Stimulated activated effector memory CD8-positive, alpha-beta T cell treated with anti-CD3 and anti-CD28 coated beads, Interleukin-12 subunit alpha, Interleukin-12 subunit beta, amount 100 ng/mL, for 72 hours (primary cell): ENCODE measurements at regions not wholly inside any gene's neighbourhood (a gene's known extent, or its start where the extent isn't known, plus 50 kb on each side); places are given as distances from the start of the nearest gene placed in this dataset.

Experiments
- ATAC-seq: fragments of 150-1000 bp; cut with Tn5 transposase; 2 replicates; pipeline ENCODE4 v1.10.0; 2021
- DNase-seq, 2 donors: peaks; one replicate each; pipeline ENCODE4 v3.0.0; 2021 to 2022; ENCODE audit warnings: low spot score in 2 of 2
- H3K27ac Mint-ChIP-seq: one replicate; pipeline ENCODE4 v1.8.0; 2022; ENCODE audit warnings: mild to moderate bottlenecking, mixed read lengths
- H3K36me3 Mint-ChIP-seq: one replicate; pipeline ENCODE4 v1.8.0; 2022; ENCODE audit warnings: mild to moderate bottlenecking, mixed read lengths
- H3K4me1 Mint-ChIP-seq: one replicate; pipeline ENCODE4 v1.8.0; 2022; ENCODE audit warnings: mixed read lengths
- H3K4me3 Mint-ChIP-seq: one replicate; pipeline ENCODE4 v1.8.0; 2022; ENCODE audit warnings: mild to moderate bottlenecking, mixed read lengths
- H3K9me3 Mint-ChIP-seq: one replicate; pipeline ENCODE4 v1.8.0; 2022; ENCODE audit warnings: mixed read lengths

DNA sequence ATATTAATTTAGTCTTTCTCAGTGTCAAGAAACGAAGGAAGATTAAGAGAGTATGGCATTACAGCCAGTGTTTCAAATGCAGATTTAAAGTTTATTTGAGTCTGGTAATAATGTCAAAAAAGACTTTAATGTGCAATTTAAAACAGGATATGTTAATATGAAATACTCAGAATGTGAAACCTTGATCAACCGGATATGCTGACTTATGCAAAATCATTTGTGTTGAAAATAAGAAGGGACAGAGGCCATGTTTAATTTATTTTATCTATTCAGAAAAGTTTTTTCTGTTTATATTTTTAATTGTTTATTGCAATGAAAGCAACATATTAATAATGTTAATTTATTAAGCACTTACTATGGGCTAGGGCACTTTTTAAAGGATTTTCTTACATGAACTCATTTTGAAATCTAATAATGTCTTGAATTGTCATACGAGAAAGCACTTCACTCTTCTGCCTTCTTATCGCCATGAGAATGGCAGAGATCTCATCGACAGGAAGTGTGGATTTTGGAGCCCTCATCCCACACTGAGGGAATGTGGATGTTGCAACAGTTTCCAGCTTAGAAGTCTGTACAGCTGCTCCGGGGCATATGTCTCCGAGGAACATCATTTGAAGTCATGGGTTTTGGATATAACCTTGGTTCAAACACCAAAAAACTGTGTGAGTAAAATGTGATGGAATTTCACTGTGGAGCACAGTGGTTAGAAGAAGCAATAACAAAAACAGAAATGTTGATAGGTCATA lies 1410.4 kb downstream of the EPHA7 start:
- ATAC-seq (no peak), DNase-seq (no peak)
- no peak overlapping the region for H3K4me3 Mint-ChIP-seq
- no peaks in the 10 kb centered on the region for H3K36me3 Mint-ChIP-seq
- H3K9me3 Mint-ChIP-seq = peaks cover 16% of the 10 kb centered on the region
- no peaks in the 10 kb centered on the region for H3K4me1 Mint-ChIP-seq
- H3K27ac Mint-ChIP-seq = no peak overlapping the region

DNA sequence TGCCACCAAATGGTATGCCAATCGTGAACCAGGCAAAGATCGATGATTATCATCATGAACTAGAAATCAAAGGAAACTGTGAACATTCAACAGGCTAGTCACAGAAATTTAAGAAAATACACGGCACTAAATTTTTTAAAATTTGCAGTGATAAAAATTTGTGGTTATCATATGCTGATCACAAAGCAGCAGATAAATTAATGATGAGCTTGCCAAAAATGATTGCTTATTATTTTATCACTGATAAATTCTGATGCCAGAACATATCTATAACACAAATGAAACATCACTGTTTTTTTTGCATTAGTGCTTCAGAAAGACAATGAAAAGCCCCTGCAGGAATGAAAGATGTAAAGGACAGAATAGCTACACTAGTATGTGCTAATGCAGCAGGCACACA lies 1413.2 kb upstream of the MAP3K7 start:
- DNase-seq (no peak), ATAC-seq (no peak)
- H3K27ac Mint-ChIP-seq = no peak overlapping the region
- H3K9me3 Mint-ChIP-seq = peaks cover 16% of the 10 kb centered on the region
- H3K4me3 Mint-ChIP-seq = no peak overlapping the region
- no peaks in the 10 kb centered on the region for H3K4me1 Mint-ChIP-seq
- no peaks in the 10 kb centered on the region for H3K36me3 Mint-ChIP-seq

DNA sequence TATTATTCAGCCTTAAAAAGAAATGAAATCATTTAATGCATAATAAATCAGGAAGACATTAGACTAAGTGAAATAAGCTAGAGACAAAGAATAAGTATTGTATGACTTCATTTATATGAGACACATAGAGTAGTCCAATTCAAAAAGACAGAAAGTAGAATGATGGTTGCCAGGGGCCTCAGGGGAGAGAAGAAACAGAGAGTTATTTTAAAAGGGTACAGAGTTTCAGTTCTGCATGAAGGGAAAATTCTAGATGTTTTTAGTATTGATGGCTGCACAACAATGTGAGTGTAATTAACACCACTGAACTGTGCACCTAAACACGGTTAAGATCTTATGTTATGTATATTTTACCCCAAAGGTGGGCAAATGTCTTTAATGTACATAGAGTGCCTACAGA lies 1407.9 kb upstream of the MAP3K7 start:
- no peak overlapping the region for H3K4me3 Mint-ChIP-seq
- no peak overlapping the region for H3K27ac Mint-ChIP-seq

DNA sequence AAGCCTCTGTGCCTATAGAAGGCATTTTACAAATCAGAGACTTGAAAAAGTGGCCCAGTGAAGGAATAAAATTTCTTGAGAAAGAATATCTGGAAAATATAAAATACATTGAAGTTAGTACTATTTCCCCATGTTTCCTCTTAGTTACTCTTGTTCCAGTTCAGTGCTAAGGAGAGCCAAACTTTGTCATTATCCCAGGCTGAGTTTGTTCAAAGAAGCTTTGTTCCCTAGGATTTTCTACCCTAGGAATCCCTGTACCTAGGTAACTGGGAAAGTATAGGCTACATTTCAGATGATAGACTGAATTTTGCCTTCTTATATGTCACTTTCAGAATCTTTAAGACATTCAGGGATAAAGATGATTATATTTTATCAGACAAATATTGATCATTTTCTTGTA lies 1395.7 kb upstream of the MAP3K7 start:
- H3K9me3 Mint-ChIP-seq = peaks cover 6% of the 10 kb centered on the region
- no peak overlapping the region for H3K4me3 Mint-ChIP-seq
- DNase-seq (no peak), ATAC-seq (no peak)
- H3K4me1 Mint-ChIP-seq = no peaks in the 10 kb centered on the region
- no peak overlapping the region for H3K27ac Mint-ChIP-seq
- no peaks in the 10 kb centered on the region for H3K36me3 Mint-ChIP-seq

More for the DNA sequence above, 1407.9 kb upstream of the MAP3K7 start:
- no peak for ATAC-seq
- DNase-seq = no peak
- no peaks in the 10 kb centered on the region for H3K4me1 Mint-ChIP-seq
- no peaks in the 10 kb centered on the region for H3K36me3 Mint-ChIP-seq
- peaks cover 19% of the 10 kb centered on the region for H3K9me3 Mint-ChIP-seq

DNA sequence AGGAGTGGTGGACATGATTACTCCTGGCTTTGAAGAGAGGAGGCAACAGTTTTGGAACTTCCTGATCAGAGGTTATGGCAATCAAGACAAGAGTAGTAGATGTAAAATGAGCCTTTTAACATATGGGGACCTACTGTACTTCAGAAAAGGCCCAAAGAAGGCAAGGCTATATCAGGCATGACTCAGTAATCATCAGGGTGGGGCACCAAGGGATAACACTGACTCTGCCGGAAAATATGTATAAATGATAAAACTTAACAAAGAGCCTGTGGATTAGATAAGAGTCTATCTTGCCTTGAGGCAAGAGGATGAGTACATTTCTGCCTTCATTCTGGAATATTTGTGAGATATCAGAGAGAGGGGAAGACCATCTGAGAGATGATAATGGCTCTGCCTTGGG lies 1389.9 kb upstream of the MAP3K7 start:
- H3K36me3 Mint-ChIP-seq = no peaks in the 10 kb centered on the region
- H3K27ac Mint-ChIP-seq = no peak overlapping the region
- peaks cover 16% of the 10 kb centered on the region for H3K9me3 Mint-ChIP-seq
- DNase-seq = no peak
- no peak overlapping the region for H3K4me3 Mint-ChIP-seq
- no peak for ATAC-seq
- H3K4me1 Mint-ChIP-seq = no peaks in the 10 kb centered on the region

DNA sequence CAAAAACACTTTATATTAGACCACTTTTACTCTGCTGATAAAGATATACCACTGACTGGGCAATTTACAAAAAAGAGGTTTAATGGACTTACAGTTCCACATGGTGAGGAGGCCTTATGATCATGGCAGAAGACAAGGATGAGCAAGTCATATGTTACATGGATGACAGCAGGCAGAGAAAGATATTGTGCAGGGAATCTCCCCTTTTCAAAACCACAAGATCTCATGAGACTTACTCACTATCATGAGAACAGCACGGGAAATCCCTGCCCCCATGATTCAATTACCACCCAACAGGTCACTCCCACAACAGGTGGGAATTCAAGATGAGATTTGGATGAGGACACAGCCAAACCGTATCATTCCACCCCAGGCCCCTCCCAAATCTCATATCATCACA lies 1383.8 kb upstream of the MAP3K7 start:
- Mint-ChIP-seq H3K4me1 (no peaks in the 10 kb centered on the region), H3K9me3 (peaks cover 10% of the 10 kb centered on the region), H3K27ac (no peak overlapping the region), H3K4me3 (no peak overlapping the region), H3K36me3 (no peaks in the 10 kb centered on the region)
- DNase-seq = no peak
- ATAC-seq = no peak

DNA sequence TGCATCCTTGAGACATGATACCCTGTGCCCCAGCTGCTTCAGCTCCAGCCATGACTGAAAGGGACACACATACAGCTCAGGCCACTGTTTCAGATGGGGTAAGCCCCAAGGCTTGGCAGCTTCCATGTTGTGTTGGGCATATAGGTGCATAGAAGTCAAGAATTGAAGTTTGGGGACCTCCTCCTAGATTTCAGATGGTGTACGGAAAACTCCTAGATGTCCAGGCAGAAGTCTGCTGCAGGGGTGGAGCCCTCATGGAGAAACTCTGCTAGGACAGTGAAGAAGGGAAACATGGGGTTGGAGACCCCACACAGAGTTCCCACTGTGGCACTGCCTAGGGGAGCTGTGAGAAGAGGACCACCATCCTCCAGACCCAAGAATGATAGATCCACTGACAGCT lies 1379.0 kb upstream of the MAP3K7 start:
- Mint-ChIP-seq H3K27ac (no peak overlapping the region), H3K4me3 (no peak overlapping the region), H3K9me3 (peaks cover 13% of the 10 kb centered on the region), H3K36me3 (no peaks in the 10 kb centered on the region), H3K4me1 (no peaks in the 10 kb centered on the region)
- ATAC-seq (no peak), DNase-seq (no peak)

DNA sequence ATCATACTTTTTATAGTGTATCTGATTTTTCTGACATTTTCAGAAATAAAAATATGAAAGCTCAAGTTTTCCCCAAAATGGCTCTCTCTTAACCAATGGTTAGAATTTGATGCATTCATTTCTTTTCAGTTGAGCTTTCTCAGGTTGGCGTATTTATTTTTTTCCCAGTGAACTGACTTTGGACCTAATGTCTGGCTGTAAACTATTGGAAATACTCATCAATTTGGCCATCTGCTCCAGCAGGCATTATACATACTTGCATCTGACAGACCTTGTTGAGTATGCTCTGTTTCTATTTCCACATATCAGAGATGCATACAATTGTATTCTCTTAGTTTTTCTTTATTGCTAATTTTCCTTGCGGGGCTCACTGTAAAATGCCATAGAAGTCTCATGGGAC lies 1374.8 kb upstream of the MAP3K7 start:
- H3K9me3 Mint-ChIP-seq = peaks cover 10% of the 10 kb centered on the region
- DNase-seq (no peak), ATAC-seq (no peak)
- H3K36me3 Mint-ChIP-seq = no peaks in the 10 kb centered on the region
- no peaks in the 10 kb centered on the region for H3K4me1 Mint-ChIP-seq
- H3K27ac Mint-ChIP-seq = no peak overlapping the region
- H3K4me3 Mint-ChIP-seq = no peak overlapping the region

DNA sequence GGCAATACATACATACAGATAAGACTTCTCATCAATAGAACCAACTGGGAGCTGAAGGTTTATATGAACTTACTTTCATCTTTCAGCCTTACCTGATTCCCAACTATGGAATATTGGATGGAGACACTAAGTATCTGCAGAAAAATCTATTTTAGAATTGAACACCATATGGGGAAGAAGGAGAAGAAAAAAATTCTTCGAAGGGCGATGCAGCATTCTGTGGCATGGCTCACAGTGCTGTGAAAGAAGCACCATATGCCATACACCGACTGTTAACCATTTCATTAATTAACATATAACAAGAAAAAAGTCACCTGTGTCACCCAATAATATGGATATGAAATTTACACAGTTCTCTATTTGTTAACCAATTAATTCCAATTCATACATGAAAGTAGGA lies 1374.4 kb upstream of the MAP3K7 start:
- ATAC-seq = no peak
- H3K9me3 Mint-ChIP-seq = peaks cover 10% of the 10 kb centered on the region
- H3K4me1 Mint-ChIP-seq = no peaks in the 10 kb centered on the region
- H3K27ac Mint-ChIP-seq = no peak overlapping the region
- H3K36me3 Mint-ChIP-seq = no peaks in the 10 kb centered on the region
- no peak for DNase-seq
- H3K4me3 Mint-ChIP-seq = no peak overlapping the region

DNA sequence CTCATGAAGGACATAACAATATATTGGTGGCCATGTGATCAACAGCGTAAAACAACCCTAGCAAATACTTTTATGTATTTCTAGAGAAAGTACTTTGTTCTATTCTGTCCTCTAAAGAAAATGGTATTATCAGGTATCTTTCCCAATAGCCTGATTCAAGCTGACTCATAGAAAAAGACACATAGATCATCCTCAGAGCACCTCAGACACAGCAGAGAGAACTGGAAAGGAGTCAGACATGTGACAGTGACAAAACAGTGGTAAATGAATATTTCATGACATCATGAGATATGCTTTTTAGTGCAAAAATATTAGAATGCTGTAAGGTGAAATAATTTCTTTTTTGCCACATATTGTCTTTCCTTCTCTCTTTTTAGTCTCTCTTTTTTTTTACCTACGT lies 1355.0 kb upstream of the MAP3K7 start:
- ATAC-seq (no peak), DNase-seq (no peak)
- Mint-ChIP-seq H3K27ac (no peak overlapping the region), H3K36me3 (no peaks in the 10 kb centered on the region), H3K4me3 (no peak overlapping the region), H3K9me3 (peaks cover 16% of the 10 kb centered on the region), H3K4me1 (no peaks in the 10 kb centered on the region)

DNA sequence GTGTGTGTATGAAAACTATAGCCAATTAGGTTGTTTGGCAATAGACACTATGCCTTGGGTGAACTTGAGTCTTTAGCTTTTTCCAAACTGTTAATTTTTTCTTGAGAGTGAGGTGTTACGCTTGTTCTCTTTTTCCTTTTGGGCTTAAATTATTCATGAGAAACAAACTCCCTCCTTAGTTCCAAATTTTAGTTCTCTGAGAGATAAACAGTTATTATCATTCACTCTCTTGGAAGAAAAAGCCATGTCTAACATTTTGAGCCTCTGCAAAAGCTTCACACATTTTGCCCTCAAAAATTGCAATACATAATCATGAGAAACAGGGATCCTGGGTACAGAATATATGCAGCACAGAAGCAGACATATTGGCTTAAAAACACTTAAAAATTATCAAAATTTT lies 1353.9 kb upstream of the MAP3K7 start:
- no peak overlapping the region for H3K4me3 Mint-ChIP-seq
- ATAC-seq (no peak), DNase-seq (no peak)
- H3K4me1 Mint-ChIP-seq = no peaks in the 10 kb centered on the region
- H3K36me3 Mint-ChIP-seq = no peaks in the 10 kb centered on the region
- peaks cover 15% of the 10 kb centered on the region for H3K9me3 Mint-ChIP-seq
- no peak overlapping the region for H3K27ac Mint-ChIP-seq

DNA sequence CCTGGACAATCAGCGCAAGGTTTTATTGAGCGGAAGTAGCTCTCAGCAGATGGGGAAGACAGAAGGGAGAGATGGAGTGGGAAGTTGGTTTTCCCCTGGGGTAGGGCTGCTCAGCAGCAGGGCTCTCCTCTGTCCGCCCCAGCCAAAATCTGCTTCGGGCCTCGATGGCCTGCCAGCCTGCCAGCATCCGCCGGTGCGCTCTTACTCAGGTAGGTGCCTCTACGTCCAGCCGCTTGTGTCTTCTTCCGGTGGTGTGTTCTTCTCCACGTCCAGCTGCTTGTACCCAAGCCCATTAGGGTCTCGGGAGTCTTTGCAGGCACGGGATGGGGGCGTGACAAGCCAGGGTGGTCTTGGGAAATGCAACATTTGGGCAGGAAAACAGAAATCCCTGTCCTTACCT lies 1340.0 kb upstream of the MAP3K7 start:
- ATAC-seq (no peak), DNase-seq (no peak)
- peaks cover 19% of the 10 kb centered on the region for H3K9me3 Mint-ChIP-seq
- H3K4me1 Mint-ChIP-seq = no peaks in the 10 kb centered on the region
- H3K36me3 Mint-ChIP-seq = no peaks in the 10 kb centered on the region
- H3K27ac Mint-ChIP-seq = no peak overlapping the region
- no peak overlapping the region for H3K4me3 Mint-ChIP-seq

DNA sequence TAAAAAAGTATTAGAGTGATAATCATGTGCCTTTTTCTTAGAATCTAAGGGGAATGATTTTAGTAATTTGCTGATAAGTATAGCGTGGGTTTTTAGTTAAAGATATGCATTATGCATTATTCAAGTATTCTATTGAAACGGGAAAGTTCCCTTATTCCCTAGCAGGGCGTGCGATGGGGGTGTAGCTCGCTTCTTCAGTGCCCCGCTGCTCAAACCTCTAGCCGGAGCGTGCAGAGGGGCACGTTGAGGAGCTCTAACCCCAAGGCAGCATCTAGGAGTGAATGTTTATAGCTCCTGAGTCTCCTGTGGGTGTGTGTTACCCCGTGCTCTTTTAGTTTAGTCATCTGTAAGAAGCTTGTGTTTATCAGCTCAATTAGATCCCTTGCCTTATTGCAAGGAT lies 1339.5 kb upstream of the MAP3K7 start:
- Mint-ChIP-seq H3K36me3 (no peaks in the 10 kb centered on the region), H3K9me3 (peaks cover 19% of the 10 kb centered on the region), H3K4me3 (no peak overlapping the region), H3K27ac (no peak overlapping the region), H3K4me1 (no peaks in the 10 kb centered on the region)
- DNase-seq = no peak
- ATAC-seq = no peak

DNA sequence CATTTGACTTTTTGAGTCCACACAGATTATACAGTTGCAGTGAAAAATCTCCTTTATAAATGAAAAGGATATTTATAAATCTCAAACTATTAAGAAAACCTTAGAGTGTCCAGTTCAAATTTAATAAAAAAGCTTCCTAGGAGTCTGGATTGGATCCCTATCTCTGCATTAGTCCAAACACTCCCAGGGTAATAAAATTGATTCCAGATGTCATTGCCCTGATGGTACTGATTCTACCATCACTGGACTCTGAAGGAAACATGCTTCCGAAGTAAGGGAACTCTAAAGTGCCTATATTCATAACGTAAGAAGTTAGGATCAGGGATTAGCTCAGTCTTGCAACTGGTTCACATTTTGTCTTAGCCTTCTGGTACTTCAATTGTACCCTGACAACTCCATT lies 1325.1 kb upstream of the MAP3K7 start:
- Mint-ChIP-seq H3K36me3 (no peaks in the 10 kb centered on the region), H3K27ac (no peak overlapping the region), H3K4me1 (no peaks in the 10 kb centered on the region), H3K9me3 (peaks cover 10% of the 10 kb centered on the region), H3K4me3 (no peak overlapping the region)
- DNase-seq (no peak), ATAC-seq (no peak)

DNA sequence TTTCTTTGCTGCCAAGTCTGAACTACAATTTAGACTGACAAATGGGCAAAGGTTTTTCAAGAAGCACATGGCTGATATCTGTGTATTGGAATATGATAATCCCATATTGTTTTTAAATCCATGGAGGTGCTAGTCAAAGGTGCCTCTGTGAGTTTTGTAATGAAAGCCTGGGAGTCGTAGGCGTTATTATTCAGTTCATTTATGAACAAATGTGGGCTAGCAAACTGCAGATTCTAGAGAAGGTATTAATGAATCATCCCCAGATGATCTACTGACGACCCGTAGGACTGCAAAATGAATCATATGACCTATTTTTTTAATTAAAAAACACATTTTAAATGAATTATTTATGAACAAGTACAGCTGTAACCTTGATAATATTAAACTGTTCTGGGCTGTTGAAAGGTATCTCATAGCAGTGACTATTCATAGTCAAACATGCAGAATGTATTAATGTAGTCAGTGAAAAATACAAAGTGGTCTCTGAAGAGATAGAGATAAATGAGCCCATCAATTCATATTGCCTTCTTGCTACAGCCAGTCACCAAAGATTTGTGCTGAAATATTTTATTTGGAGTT lies 1317.8 kb upstream of the MAP3K7 start:
- H3K4me3 Mint-ChIP-seq = no peak overlapping the region
- H3K27ac Mint-ChIP-seq = no peak overlapping the region
- DNase-seq = no peak
- H3K9me3 Mint-ChIP-seq = peaks cover 19% of the 10 kb centered on the region
- H3K36me3 Mint-ChIP-seq = no peaks in the 10 kb centered on the region
- no peaks in the 10 kb centered on the region for H3K4me1 Mint-ChIP-seq
- no peak for ATAC-seq

DNA sequence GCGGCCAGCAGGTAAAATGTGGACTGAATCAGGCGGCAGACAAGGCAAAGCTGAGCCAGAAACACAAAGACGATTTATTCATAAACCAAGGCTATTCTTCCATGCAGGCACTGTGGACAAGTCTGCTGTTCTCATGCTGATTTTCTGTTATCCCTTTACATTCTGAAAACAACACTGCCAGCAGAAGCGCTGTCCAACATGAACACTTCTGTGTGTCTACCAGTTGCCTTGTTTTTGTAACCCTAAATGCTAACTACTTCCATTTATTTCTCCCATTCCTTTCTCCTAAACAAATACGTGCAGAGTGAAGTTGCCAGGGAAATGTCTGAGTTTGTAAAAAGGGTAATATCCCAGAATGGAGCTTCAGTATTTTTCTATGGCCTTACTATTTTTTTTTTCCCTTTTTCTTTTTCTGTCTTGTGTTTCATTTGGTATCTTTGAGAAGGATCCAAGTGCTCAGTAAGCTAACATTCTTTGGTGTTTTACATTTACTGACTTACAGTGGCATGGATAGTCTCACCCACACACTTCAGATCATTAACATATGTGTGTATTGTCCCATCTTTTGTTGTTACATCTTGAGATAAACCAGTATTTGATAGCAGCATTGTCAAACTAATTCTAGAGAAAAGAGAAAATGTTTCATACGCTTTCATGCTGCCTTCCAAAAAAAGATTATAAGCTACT lies 1308.9 kb upstream of the MAP3K7 start:
- peaks cover 28% of the 10 kb centered on the region for H3K9me3 Mint-ChIP-seq
- H3K4me3 Mint-ChIP-seq = no peak overlapping the region
- DNase-seq (no peak), ATAC-seq (no peak)
- H3K27ac Mint-ChIP-seq = no peak overlapping the region
- no peaks in the 10 kb centered on the region for H3K36me3 Mint-ChIP-seq
- H3K4me1 Mint-ChIP-seq = no peaks in the 10 kb centered on the region
